GM23338 (cell line): ENCODE measurements at regions not wholly inside any gene's neighbourhood (a gene's known extent, or its start where the extent isn't known, plus 50 kb on each side); places are given as distances from the start of the nearest gene placed in this dataset.

Source experiments
- ATAC-seq: fragments of 200-7000 bp; cut with Tn5 transposase; 3 replicates; pipeline ENCODE4 v1.9.1; 2020
- DNase-seq: peaks from one replicate; pipeline ENCODE4 v3.0.0-alpha.2; 2015; ENCODE audit warnings: low spot score
- H2AFZ ChIP-seq: fragments of 200-600 bp; sonication (generic); 2 replicates; pipeline ENCODE4 v1.8.0; 2016; ENCODE audit warnings: antibody characterized with exemption, mild to moderate bottlenecking, moderate library complexity
- H3F3A ChIP-seq: fragments of 200-600 bp; sonication (generic); replicated peaks from 2 replicates; pipeline ENCODE4 v1.8.0; 2017; ENCODE audit warnings: antibody characterized with exemption, mixed run types, low read depth
- H3K27ac ChIP-seq: fragments of 200-600 bp; sonication (generic); 2 replicates; pipeline ENCODE4 v1.6.1; 2016; ENCODE audit warnings: low read depth
- H3K27me3 ChIP-seq: fragments of 200-600 bp; sonication (generic); 2 replicates; pipeline ENCODE4 v1.8.0; 2016; ENCODE audit warnings: mild to moderate bottlenecking, mixed run types, moderate library complexity; ENCODE audit not compliant: insufficient read depth
- H3K36me3 ChIP-seq: fragments of 200-600 bp; sonication (generic); 2 replicates; pipeline ENCODE4 v1.8.0; 2016; ENCODE audit warnings: mild to moderate bottlenecking; ENCODE audit not compliant: insufficient read depth
- H3K4me1 ChIP-seq: fragments of 200-600 bp; sonication (generic); 2 replicates; pipeline ENCODE4 v1.8.0; 2016; ENCODE audit warnings: mild to moderate bottlenecking, moderate library complexity; ENCODE audit not compliant: insufficient read depth
- H3K4me2 ChIP-seq: fragments of 200-600 bp; sonication (generic); 2 replicates; pipeline ENCODE4 v1.7.1; 2017; ENCODE audit warnings: mixed run types
- H3K4me3 ChIP-seq: fragments of 200-600 bp; sonication (generic); 2 replicates; pipeline ENCODE4 v1.6.1; 2016; ENCODE audit warnings: mixed run types
- H3K79me2 ChIP-seq: fragments of 200-600 bp; sonication (generic); replicated peaks from 2 replicates; pipeline ENCODE4 v1.8.0; 2017; ENCODE audit warnings: mild to moderate bottlenecking; ENCODE audit not compliant: insufficient read depth
- H3K9me2 ChIP-seq: fragments of 200-600 bp; sonication (generic); 2 replicates; pipeline ENCODE4 v1.8.0; 2017; ENCODE audit not compliant: insufficient read depth
- H4K20me1 ChIP-seq: fragments of 200-600 bp; sonication (generic); replicated peaks from 2 replicates; pipeline ENCODE4 v1.8.0; 2017; ENCODE audit warnings: mild to moderate bottlenecking; ENCODE audit not compliant: insufficient read depth
- H3K27ac Mint-ChIP-seq: 2 replicates; pipeline ENCODE4 v1.8.0; 2020; ENCODE audit warnings: inconsistent platforms, mild to moderate bottlenecking, moderate library complexity, mixed read lengths
- H3K27me3 Mint-ChIP-seq: 3 replicates; pipeline ENCODE4 v1.8.0; 2022; ENCODE audit warnings: low read depth, mild to moderate bottlenecking, moderate library complexity, mixed read lengths, inconsistent platforms; ENCODE audit not compliant: insufficient read depth, poor library complexity
- H3K36me3 Mint-ChIP-seq: 3 replicates; pipeline ENCODE4 v1.8.0; 2021; ENCODE audit warnings: low read depth, mild to moderate bottlenecking, inconsistent platforms, moderate library complexity, mixed read lengths
- H3K4me1 Mint-ChIP-seq: 3 replicates; pipeline ENCODE4 v1.8.0; 2020; ENCODE audit warnings: mild to moderate bottlenecking, inconsistent platforms, mixed read lengths
- H3K4me3 Mint-ChIP-seq: 3 replicates; pipeline ENCODE4 v1.8.0; 2021; ENCODE audit warnings: moderate library complexity, mild to moderate bottlenecking, inconsistent platforms, mixed read lengths
- H3K9me3 Mint-ChIP-seq: 3 replicates; pipeline ENCODE4 v1.8.0; 2020; ENCODE audit warnings: moderate library complexity, mild to moderate bottlenecking, inconsistent platforms, mixed read lengths
- CTCF ChIP-seq, 2 experiments: fragments of 200-600 bp in 1 of 2; sonication (generic) in 1 of 2; conservative IDR thresholded peaks; 2 replicates each; pipeline versions ENCODE4 v1.5.1 to v1.6.1; 2016 to 2017; ENCODE audit warnings: antibody characterized with exemption in 2 of 2, low read depth in 2 of 2, mild to moderate bottlenecking in 2 of 2, moderate library complexity in 1 of 2
- EZH2 ChIP-seq: fragments of 200-600 bp; sonication (generic); IDR thresholded peaks from one replicate; pipeline ENCODE4 v1.8.0; 2017; ENCODE audit warnings: antibody characterized with exemption, mild to moderate bottlenecking, low read depth; ENCODE audit not compliant: unreplicated experiment
- POLR2AphosphoS5 ChIP-seq: IDR thresholded peaks from 2 replicates; pipeline ENCODE4 v1.6.1; 2016; ENCODE audit warnings: antibody characterized with exemption, low read depth
- TF ChIP-seq, protein P1 (sequence below): fragments of 250-450 bp; sonication (Bioruptor Pico); IDR thresholded peaks from 2 replicates; pipeline ENCODE4 v1.5.0; 2020; ENCODE audit warnings: mild to moderate bottlenecking, moderate library complexity

- no peaks in the 10 kb centered on the region for H3F3A ChIP-seq
- Mint-ChIP-seq H3K4me1 (peaks cover 8% of the 10 kb centered on the region), H3K36me3 (no peaks in the 10 kb centered on the region)
These were observed 133.7 kb downstream of the BRMS1L start for GRCh38 chr14:35959835-35960234.

More at GRCh38 chr14:35959835-35960234, 133.7 kb downstream of the BRMS1L start:
- Mint-ChIP-seq H3K27ac (no peak overlapping the region), H3K4me3 (no peak overlapping the region), H3K9me3 (no peaks in the 10 kb centered on the region), H3K27me3 (peaks cover 5% of the 10 kb centered on the region)
- DNase-seq (no peak), ATAC-seq (no peak)
- Histone ChIP-seq H3K36me3 (no peaks in the 10 kb centered on the region), H4K20me1 (no peaks in the 10 kb centered on the region), H3K4me1 (peaks cover 7% of the 10 kb centered on the region; the same call in 1 of the 2 replicates), H2AFZ (no peak overlapping the region), H3K27me3 (no peaks in the 10 kb centered on the region), H3K27ac (no peak overlapping the region), H3K9me2 (no peaks in the 10 kb centered on the region), H3K4me3 (no peak overlapping the region), H3K79me2 (no peaks in the 10 kb centered on the region), H3K4me2 (no peak overlapping the region)
- TF ChIP-seq EZH2 (no peak), POLR2AphosphoS5 (no peak), CTCF (conservative IDR thresholded peaks at IDR 0.05; ENCODE audit: low read depth in 2 of 2) (peak in 1 of 2 experiments; percentile 41; a peak in 2 of 4 replicates)
- TF ChIP-seq, protein P1, sequence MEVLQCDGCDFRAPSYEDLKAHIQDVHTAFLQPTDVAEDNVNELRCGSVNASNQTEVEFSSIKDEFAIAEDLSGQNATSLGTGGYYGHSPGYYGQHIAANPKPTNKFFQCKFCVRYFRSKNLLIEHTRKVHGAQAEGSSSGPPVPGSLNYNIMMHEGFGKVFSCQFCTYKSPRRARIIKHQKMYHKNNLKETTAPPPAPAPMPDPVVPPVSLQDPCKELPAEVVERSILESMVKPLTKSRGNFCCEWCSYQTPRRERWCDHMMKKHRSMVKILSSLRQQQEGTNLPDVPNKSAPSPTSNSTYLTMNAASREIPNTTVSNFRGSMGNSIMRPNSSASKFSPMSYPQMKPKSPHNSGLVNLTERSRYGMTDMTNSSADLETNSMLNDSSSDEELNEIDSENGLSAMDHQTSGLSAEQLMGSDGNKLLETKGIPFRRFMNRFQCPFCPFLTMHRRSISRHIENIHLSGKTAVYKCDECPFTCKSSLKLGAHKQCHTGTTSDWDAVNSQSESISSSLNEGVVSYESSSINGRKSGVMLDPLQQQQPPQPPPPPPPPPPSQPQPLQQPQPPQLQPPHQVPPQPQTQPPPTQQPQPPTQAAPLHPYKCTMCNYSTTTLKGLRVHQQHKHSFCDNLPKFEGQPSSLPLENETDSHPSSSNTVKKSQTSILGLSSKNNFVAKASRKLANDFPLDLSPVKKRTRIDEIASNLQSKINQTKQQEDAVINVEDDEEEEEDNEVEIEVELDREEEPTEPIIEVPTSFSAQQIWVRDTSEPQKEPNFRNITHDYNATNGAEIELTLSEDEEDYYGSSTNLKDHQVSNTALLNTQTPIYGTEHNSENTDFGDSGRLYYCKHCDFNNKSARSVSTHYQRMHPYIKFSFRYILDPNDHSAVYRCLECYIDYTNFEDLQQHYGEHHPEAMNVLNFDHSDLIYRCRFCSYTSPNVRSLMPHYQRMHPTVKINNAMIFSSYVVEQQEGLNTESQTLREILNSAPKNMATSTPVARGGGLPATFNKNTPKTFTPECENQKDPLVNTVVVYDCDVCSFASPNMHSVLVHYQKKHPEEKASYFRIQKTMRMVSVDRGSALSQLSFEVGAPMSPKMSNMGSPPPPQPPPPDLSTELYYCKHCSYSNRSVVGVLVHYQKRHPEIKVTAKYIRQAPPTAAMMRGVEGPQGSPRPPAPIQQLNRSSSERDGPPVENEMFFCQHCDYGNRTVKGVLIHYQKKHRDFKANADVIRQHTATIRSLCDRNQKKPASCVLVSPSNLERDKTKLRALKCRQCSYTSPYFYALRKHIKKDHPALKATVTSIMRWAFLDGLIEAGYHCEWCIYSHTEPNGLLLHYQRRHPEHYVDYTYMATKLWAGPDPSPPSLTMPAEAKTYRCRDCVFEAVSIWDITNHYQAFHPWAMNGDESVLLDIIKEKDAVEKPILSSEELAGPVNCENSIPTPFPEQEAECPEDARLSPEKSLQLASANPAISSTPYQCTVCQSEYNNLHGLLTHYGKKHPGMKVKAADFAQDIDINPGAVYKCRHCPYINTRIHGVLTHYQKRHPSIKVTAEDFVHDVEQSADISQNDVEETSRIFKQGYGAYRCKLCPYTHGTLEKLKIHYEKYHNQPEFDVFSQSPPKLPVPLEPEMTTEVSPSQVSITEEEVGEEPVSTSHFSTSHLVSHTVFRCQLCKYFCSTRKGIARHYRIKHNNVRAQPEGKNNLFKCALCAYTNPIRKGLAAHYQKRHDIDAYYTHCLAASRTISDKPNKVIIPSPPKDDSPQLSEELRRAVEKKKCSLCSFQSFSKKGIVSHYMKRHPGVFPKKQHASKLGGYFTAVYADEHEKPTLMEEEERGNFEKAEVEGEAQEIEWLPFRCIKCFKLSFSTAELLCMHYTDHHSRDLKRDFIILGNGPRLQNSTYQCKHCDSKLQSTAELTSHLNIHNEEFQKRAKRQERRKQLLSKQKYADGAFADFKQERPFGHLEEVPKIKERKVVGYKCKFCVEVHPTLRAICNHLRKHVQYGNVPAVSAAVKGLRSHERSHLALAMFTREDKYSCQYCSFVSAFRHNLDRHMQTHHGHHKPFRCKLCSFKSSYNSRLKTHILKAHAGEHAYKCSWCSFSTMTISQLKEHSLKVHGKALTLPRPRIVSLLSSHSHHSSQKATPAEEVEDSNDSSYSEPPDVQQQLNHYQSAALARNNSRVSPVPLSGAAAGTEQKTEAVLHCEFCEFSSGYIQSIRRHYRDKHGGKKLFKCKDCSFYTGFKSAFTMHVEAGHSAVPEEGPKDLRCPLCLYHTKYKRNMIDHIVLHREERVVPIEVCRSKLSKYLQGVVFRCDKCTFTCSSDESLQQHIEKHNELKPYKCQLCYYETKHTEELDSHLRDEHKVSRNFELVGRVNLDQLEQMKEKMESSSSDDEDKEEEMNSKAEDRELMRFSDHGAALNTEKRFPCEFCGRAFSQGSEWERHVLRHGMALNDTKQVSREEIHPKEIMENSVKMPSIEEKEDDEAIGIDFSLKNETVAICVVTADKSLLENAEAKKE (CRISPR knock-in tag): no peak
